ENCODE measurements at regions not wholly inside any gene's neighbourhood (a gene's known extent, or its start where the extent isn't known, plus 50 kb on each side); places are given as distances from the start of the nearest gene placed in this dataset.

- no peak for DNase-seq (ENCODE audit: low read depth, low spot score)
These were observed 282.1 kb downstream of the TPBG start for GRCh38 chr6:82645536-82646230.

DNA sequence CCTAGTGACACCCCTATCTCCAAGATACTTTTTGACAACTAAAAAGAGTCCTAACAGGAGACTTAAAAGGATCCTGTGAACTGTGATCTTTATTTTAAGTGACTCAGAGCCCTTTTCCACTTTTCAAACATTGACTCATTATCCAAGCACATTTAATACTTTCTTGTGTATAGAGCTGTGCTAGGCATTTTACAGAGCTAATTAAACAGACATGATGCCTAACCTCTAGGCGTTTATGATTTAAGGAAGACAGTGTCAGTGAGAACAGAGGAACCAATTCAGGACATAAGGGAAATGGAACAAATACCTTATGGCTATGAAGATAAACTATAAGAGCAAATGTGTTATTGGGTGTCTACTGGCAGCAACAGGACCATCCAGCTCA, 282.6 kb downstream of the TPBG start:
- no peak for DNase-seq (ENCODE audit: low read depth, low spot score)

DNA sequence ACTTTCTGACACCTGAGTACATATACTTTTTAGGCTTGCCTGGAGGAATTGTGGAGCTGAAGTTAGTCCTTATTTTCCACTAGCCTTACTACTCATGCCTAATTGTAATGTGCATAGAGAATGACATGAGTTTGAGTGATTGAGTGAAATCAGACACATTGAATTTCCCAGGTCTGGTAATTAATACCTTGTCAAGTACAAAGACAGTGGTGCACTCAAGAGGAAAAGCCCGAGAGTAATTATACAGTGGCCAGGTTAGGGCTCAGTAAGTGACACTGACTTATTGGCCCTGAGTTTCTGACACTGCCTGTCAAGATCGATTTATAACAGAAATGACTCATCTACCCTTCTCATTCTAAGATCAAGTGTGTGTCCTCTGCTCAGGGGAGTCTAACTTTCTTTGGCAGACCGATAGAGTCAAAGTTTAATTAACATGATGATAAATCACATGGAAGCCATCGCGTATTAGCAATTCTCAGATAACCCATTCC, 288.3 kb downstream of the TPBG start:
- no peak for DNase-seq (ENCODE audit: low read depth, low spot score)

DNA sequence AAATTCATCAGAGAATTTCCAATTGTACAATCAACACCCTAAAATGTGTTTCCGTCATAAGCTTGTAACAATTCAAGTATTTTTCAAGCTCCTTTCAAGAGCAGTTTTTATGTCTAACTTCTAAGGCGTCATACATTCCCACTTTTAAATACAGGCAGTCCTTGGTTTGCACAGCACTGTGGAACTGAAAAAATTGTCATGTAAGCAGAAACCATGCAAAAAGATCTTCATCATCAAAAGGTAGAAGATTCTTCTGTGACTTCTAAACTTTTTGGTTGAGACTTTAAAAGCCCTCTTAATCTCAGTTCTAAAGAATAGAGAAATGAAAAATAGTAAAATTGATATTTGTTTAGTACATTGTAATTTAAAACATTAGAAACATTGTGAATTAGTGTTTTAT, 315.6 kb downstream of the TPBG start:
- no peak for DNase-seq (ENCODE audit: low read depth, low spot score)

- DNase-seq (ENCODE audit: low read depth, low spot score) = no peak
These were observed 316.6 kb downstream of the TPBG start for GRCh38 chr6:82680192-82680591.

- DNase-seq (ENCODE audit: low read depth, low spot score) = peak; percentile 19
These were observed 317.6 kb downstream of the TPBG start for GRCh38 chr6:82681119-82681714.

GRCh38 chr6:82686719-82687118, 323.1 kb downstream of the TPBG start:
- DNase-seq (ENCODE audit: low read depth, low spot score) = no peak

- no peak for DNase-seq (ENCODE audit: low read depth, low spot score)
These were observed 324.2 kb downstream of the TPBG start for GRCh38 chr6:82687855-82688254.

GRCh38 chr6:82690283-82690682, 326.7 kb downstream of the TPBG start:
- no peak for DNase-seq (ENCODE audit: low read depth, low spot score)

GRCh38 chr6:82691997-82692396, 328.4 kb downstream of the TPBG start:
- no peak for DNase-seq (ENCODE audit: low read depth, low spot score)

- no peak for DNase-seq (ENCODE audit: low read depth, low spot score)
These were observed 329.5 kb downstream of the TPBG start for GRCh38 chr6:82693094-82693493.

DNA sequence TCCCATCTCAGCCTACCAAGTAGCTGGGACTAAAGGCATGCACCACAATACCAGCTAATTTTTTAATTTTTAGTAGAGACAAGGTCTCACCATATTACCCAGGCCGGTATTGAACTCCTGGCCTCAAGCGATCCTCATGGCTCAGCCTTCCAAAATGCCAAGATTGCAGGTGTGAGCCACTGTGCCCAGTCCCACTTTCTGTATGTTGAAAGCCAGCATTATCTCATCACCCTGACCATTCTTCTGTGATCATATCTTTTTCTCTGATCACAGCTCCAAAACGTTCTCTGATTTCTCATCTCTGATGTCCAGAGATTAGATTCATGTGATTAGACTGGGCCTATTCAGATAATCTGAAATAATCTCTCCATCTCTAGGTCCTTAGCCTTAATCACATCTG, 337.7 kb downstream of the TPBG start:
- no peak for DNase-seq (ENCODE audit: low read depth, low spot score)

GRCh38 chr6:82702574-82702973, 339.0 kb downstream of the TPBG start:
- no peak for DNase-seq (ENCODE audit: low read depth, low spot score)

DNA sequence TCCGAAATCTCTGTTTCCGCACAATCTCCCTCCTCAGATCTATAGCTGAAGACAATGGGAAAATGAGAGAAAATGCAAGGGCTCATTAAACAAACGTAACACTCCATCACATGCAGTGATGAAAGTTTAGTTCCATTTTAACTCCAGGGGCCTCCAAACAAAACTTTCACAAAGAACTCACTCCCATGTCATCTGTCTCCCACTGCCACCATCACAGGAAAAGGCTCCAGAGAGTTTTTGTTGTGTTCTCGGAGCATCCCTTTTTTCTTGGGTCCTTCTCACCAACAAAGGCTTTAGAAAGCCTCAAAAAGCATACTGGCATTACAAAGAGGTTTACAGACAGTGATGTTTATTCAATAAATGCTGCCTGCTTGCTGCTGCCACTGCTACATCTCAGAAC, 339.6 kb downstream of the TPBG start:
- DNase-seq (ENCODE audit: low read depth, low spot score) = no peak

- DNase-seq (ENCODE audit: low read depth, low spot score) = peak; percentile 22
These were observed 340.4 kb downstream of the TPBG start for GRCh38 chr6:82704045-82704444.

DNA sequence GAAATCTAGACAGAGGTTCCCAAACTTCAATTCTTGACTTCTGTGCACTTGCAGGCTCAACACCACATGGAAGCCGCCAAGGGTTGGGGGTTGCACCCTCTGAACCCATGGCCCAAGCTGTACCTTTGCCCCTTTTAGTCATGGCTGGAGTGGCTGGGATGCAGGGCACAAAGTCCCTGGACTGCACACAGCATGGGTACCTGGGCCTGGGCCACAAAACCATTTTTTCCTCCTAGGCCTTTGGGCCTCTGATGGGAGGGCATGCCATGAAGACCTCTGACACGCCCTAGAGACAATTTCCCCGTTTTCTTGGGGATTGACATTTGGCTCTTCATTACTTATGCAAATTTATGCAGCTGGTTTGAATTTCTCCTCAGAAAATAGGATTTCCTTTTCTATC, 342.0 kb downstream of the TPBG start:
- DNase-seq (ENCODE audit: low read depth, low spot score) = no peak

DNA sequence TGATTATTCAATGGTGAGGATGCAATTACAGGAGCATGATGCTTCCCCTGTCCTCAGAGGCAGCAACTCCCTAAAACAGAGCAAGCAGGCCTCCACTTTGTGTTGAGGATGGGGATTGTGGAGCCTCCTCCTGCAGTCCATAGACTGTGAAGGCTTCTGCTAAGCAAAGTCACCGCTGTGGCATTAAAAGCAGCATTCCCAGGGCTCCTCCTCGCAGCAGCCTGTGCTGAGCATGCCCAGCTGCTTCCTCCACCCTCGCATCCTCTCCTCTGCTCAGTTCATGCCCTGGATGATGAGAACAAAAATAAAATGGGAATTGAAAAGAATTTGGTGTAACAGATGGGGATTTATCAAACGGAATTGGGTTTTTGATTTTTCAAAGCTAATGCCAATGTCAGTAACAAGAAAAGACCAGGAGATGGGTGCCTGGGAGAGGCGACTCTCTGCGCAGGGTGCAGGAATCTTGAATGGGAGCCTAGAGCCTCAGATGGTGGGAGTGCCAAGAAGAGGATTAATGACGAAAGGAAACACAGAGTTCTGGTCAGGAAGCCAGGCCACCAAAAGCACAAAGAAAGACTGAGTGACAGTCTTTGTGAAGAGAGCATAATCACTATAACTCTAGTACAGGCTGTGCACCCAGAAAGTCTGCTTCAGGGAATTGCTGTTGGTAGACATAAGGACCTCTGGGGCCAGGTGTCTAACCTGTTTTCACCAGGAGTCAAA, 347.6 kb downstream of the TPBG start:
- DNase-seq (ENCODE audit: low read depth, low spot score) = peak; percentile 15

- peak; percentile 59 for DNase-seq (ENCODE audit: low read depth, low spot score)
These were observed 348.4 kb downstream of the TPBG start for GRCh38 chr6:82711971-82712370.

- DNase-seq (ENCODE audit: low read depth, low spot score) = no peak
These were observed 348.8 kb downstream of the TPBG start for GRCh38 chr6:82712389-82712788.

DNA sequence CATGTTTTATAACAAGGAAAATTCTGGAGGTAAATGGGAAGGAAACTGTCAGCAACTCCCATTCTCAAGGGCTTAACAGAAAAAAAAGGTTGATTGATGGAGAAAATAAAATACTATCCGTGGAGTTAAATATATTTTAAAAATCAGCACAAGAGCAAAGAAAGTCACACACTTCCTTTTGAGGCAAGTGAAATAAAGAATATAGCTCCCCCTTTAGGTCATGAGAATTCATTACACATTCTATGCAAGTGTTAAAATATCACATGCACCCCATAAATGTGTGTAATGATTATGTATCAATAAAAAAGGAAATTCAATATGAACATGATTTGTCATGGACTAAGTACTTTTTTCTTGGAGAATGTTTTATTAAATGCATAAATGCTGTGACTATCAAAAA, 349.2 kb downstream of the TPBG start:
- DNase-seq (ENCODE audit: low read depth, low spot score) = no peak

DNA sequence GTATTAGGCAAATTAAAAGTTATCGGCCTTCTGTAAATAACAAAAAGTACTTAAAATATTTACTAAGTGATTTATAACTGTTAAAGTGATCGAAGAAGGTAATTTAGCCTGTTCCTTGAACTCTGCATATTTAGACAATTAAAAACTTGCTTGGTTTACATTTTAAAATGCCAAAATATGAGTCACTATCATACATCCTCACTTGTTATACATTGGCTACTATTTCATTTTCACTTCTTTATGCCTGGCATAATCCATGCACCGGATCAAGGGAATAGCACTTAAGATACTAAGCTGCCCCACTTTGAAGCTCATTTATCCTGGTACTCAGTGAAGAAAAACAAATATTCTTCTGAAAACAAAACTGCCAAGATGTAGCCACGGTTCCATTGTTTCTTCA, 344.6 kb downstream of the UBE3D start:
- DNase-seq (ENCODE audit: low read depth, low spot score) = no peak

- no peak for DNase-seq (ENCODE audit: low read depth, low spot score)
These were observed 329.9 kb downstream of the UBE3D start for GRCh38 chr6:82735790-82736189.

DNA sequence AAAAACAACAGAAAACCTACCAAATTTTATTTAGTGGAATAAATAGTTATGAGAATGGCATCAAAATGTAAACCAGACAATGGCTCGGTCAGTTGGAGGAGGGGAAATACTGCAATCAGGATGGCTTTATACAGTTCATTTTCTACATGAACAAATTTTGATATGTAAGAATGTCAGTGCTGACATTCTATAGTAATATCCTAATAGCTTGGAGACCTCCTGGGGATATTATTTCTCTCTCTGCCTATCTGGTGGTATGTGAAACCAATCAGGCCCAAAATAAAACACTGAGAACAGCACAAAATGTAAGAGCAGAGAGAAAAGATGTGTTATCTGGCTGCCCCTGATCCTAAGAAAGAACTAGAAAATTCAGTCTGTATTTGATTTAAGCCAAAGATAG, 327.7 kb downstream of the UBE3D start:
- no peak for DNase-seq (ENCODE audit: low read depth, low spot score)
